Cardiac septum (tissue), 1 donor: ENCODE measurements at regions not wholly inside any gene's neighbourhood (a gene's known extent, or its start where the extent isn't known, plus 50 kb on each side); places are given as distances from the start of the nearest gene placed in this dataset.

ENCODE experiments used
- DNase-seq: peaks from one replicate; pipeline ENCODE4 v3.0.0-alpha.2; 2020; ENCODE audit warnings: low spot score
- intact Hi-C: fragments of 100-400 bp; cut with DNase I; formaldehyde crosslinking; loops from one replicate; pipeline ENCODE4 v1.14.0; 2022
- donor health status: DM: no; HTN: no; CAD: no.

DNA sequence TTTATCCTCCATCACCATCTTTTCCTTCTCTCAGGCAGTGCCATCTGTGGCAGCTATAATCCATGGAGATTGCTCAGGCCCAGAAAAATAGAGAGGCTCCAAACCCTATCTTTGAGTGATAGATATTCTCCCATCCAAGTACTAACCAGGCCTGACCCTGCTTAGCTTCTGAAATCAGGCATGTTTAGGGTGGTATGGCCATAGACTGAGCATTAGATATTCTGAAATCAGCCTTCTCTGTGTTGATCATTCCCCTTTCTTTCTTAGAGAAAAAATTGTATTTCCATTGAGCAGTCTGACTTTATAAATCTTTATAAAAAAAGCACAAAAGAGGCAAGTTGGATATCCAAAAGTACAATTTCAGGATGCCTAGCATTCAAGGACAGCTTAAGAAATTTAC lies 131.5 kb upstream of the ACVR2A start:
- intact Hi-C loops: no loop called here
- DNase-seq: no peak

GRCh38 chr2:147712051-147712450 lies 132.8 kb upstream of the ACVR2A start:
- DNase-seq: no peak
- intact Hi-C loops: no loop called here

DNA sequence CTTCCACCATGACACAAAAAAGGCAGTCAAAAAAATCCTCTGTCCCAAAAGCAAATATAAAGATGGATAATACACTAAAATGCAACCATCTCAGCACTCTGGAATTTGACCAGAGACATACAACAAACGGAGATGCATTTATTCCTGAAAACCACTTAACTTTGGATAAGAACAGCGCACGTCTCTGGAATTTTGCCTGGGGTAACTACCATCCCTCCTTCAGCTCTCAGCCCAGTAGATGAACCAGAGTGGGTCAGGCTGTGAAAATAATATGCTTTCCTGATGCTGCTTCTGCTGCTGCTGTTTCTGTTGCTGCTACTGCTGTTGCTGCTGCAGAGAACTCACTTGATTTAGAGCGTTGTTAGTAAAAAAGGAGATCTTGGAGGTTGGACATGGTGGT lies 133.8 kb upstream of the ACVR2A start:
- intact Hi-C loops: no loop called here
- DNase-seq: no peak

- intact Hi-C loops: no loop called here
- no peak for DNase-seq
Measured at GRCh38 chr2:147709655-147710054, 135.2 kb upstream of the ACVR2A start.

GRCh38 chr2:147703171-147703570 lies 141.7 kb upstream of the ACVR2A start:
- no peak for DNase-seq
- intact Hi-C loops: no loop called here

GRCh38 chr2:147698166-147698565 lies 146.7 kb upstream of the ACVR2A start:
- intact Hi-C loops: no loop called here
- no peak for DNase-seq

DNA sequence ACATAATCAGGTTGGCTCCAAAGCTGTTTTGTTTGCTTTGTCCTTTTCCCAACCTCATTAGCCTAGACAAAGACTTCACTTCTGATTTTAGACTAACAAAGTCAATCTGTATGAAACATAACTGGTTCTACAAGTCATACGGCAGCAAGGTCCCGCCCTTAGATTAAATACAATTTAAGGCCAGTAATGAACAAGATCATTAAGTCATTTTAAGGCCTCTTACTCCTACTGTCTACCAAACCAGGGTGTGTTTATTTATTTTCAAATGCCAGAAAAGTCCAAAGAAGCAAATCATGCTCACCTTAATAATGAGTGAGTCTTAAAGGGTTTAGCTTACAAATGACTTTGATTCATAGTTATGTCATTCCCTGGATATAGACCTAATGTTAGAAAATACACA lies 148.4 kb upstream of the ACVR2A start:
- intact Hi-C loops: no loop called here
- DNase-seq: no peak

DNA sequence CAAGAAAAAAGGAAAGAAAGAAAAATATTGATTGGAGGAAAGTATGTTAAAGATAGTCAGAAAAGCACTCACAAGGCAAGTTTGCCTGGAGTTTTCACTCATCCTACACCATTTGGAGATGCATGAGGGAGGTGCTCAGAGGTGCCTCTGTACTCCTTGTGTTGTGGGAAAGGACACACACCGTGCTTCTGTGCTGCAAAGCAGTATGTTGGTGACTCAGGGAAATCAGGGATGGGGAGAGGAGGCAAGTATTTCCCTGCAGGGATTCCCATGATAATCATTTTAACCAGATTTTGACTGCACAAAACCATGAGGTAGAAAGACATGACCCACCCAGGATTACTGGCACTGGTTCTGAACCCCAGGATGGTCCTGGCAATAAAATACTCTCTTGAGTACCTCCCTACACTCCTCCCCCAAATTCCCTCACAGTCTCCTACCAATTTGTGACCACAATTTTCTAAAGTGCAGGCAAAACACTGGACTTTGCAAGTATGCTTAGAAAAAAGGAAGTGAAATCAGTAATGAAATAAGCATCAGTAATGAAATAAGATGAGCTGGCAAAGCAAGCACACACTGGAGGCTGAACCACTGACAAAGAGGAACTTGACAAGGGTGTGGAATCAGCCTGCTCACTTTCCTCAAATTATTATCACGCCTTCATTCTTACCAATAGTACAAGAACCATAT lies 155.5 kb upstream of the ACVR2A start:
- intact Hi-C loops: no loop called here
- DNase-seq: no peak

GRCh38 chr2:147688242-147688641 lies 156.6 kb upstream of the ACVR2A start:
- intact Hi-C loops: no loop called here
- DNase-seq: no peak

DNA sequence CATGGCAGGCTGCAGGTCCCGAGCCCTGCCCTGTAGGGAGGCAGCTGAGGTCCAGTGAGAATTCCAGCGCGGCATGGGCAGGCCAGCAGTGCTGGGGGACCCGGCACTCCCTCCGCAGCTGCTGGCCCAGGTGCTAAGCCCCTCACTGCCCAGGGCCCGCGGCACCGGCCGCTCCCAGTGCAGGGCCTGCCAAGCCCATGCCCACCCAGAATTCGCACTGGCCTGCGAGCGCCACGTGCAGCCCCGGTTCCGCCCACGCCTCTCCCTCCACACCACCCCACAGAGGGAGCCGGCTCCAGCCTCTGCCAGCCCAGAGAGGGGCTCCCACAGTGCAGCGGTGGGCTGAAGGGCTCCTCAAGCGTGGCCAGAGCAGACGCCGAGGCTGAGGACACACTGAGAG lies 158.5 kb upstream of the ACVR2A start:
- intact Hi-C loops: no loop called here
- DNase-seq: no peak

DNA sequence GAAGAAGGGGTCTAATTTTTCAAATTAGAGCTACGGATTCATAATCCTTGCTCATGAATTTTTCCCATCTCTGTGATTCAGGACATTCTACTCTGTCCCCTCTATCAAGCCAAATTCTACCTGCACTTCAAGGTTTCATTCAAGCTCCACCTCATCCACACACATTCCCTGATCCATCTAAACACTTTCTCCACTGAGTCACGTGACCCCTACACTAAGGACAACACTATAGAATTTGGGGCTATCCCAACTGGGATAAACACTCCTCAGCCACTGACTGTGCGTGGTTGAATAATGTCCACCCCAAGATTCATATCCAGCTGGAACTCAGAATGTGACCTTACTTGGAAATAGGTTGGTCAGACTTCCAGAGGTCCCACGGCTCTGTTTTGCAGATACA lies 159.9 kb upstream of the ACVR2A start:
- intact Hi-C loops: no loop called here
- no peak for DNase-seq

DNA sequence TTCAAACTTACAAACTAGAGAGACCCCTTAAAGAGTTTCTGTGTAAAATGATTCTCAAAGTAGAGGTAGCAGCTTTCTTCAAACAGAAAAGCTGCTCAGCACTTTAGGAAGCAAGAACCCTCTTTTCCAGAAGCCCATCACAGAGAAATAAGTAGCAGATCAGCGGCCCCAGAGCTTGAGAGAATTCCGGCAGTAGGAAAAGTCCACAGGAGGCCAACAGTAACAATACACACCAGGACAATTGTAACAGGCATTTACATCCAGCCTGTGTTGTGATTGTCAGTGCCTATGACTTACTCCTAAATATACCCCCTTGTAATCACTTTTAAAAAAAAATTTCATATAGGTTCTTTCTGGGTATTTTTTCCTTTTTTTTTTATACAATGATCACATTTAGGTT lies 161.4 kb upstream of the ACVR2A start:
- intact Hi-C loops: no loop called here
- no peak for DNase-seq

GRCh38 chr2:147681093-147681492 lies 163.7 kb upstream of the ACVR2A start:
- intact Hi-C loops: no loop called here
- no peak for DNase-seq

DNA sequence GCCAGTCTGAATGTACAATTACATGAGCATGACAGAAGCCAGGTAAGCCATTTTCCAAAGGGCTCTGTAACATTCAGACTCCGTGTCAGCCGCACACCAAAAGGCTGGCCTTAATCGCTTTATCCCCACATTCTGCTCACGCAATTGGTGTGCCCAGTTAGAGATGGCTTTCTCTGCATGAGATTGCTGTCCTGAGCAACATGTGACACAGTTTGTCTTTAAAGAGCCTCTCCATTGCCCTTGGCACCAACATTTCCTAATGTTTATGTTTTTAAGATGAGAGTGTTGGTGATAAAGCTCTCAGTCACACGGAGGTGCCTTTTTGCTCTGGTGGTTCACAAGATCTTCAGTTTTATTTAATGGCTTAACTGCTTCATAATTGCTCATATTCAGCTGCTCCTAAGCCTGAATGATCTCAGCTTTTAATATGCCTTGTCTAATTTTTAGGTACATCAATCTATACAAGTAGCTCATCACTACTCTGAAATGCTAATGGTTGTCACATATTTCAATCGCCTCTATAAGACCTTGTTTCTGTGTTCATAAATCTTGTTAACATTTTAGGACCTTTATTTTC lies 164.8 kb upstream of the ACVR2A start:
- intact Hi-C loops: no loop called here
- DNase-seq: no peak

DNA sequence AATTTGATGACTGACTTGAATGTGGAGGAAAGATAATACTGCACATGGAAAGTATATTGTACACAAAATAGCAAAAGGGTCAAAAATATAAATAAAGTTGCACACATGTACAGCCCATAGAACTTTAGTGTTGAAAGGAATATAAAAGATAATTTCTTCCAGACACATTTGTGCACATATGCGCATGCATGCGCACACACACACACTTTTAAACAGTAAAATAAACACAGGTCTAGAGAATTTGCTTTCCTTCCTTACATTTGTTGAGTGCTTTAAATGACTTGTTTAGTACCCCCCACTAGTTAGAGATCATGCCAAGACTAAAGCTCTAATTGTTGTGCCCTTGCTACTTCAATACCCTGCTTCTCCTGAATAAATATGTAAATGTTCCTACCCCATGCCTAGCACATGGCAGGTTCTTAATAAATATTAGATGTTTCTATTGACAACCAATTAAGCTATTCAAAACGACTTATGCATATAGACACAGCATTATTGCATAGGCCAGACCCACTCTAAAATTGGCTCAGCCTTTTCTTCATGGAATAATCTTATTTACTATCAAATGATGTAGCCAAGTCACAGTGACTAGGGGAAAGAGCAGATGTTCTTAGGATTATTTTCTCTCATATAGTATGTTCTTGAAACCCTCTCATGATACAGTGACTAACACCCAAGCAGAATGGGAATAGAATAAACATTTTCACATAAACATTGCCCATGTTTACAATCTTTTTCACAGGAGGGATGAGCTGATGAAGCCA lies 165.5 kb upstream of the ACVR2A start:
- no peak for DNase-seq
- intact Hi-C loops: no loop called here

DNA sequence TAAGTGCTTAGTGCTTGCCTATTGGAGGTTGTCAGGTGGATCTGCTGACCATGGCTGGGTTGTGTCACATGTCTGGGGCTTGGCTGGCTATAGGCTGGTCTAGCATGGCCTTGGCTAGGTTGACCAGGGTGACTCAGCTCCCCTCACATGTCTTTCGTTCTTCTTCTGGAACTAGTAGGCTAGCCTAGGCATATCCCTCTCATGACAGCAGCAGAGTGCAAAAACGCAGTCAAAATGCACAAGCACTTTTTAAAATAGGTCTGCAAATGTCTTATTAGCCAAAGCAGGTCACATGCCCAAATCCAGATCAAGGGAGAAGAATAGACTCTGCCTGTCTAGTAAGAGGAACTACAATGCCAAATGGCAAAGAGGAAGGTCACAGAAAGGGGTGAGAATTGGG lies 179.7 kb upstream of the ACVR2A start:
- no peak for DNase-seq

GRCh38 chr2:147663962-147664361 lies 180.9 kb upstream of the ACVR2A start:
- DNase-seq: no peak
- intact Hi-C loops: no loop called here

More for the DNA sequence above, 179.7 kb upstream of the ACVR2A start:
- intact Hi-C loops: no loop called here

DNA sequence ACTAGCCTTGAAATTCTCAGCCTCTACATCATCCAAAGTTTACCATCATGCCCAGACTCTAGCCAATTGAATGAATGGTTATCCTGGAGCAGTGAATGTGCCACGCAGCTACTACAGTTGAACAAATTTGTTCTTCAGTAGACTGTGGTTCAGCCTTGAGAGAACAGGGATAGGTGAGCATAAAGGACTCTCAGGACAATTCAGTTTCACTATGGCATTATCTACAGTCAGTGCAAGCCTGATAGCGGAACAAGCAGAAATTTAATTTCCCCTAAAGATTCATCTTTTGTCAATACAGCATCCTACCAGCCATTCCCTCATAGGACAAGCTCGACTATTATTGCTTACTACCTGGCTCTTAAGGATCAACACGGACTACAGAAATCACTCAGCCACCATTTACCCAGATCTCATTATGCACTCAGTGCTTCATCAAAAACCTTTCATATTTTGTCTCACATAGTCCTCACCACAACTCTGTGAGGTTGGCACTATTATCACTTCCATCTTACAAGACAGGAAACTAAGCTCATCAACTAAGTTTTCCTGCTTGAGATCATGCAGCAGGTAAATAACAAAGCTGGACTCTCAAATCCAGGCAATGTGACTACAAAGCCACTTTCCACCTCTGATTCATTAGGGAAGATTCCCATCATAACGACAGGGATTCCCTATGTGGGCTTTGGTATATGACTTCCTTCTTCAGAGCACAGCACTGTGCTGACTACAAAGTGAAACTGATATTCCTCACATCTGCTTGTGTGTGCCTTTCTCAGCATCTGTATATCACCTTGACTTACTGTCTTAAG lies 181.5 kb upstream of the ACVR2A start:
- DNase-seq: no peak
- intact Hi-C loops: no loop called here

DNA sequence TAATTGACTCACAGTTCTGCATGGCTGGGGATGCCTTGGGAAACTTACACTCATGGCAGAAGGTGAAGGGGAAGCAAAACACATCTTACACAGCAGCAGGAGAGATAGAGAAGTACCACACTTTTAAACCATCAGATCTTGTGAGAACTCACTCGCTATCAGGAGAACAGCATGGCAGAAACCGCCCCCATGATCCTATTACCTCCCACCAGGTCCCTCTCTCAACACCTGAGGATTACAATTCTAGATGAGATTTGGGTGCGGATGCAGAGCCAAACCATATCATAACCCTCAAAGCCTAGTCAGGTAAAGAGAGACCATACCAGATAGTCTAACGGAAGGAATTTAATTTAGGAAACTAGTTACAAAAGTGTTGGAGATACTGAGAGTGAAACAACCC lies 182.6 kb upstream of the ACVR2A start:
- intact Hi-C loops: no loop called here
- DNase-seq: no peak

GRCh38 chr2:147660680-147661079 lies 184.1 kb upstream of the ACVR2A start:
- intact Hi-C loops: no loop called here
- DNase-seq: no peak
